ENCODE measurements at regions not wholly inside any gene's neighbourhood (a gene's known extent, or its start where the extent isn't known, plus 50 kb on each side); places are given as distances from the start of the nearest gene placed in this dataset.

GRCh38 chr1:63142001-63142400 lies 180.4 kb upstream of the FOXD3 start:
- Histone ChIP-seq H3K36me3 (no peaks in the 10 kb centered on the region), H3K27me3 (no peaks in the 10 kb centered on the region), H3K4me3 (no peak overlapping the region), H3K9me3 (no peaks in the 10 kb centered on the region), H3K4me1 (no peaks in the 10 kb centered on the region), H3K27ac (no peak overlapping the region)
- no peak for ATAC-seq
- no peak for TF ChIP-seq CTCF (IDR thresholded peaks at IDR 0.05 in 4 of 5, conservative IDR thresholded peaks at IDR 0.05 in 1 of 5)
- TF ChIP-seq POLR2A (IDR thresholded peaks at IDR 0.05): no peak
- intact Hi-C loops (cut with DNase I; ENCODE audit: low total_unique reads): no loop called here
- DNase-seq: no peak
- in situ Hi-C loops (cut with MboI; ENCODE audit: low sequenced_read_pairs in 4 of 4): no loop called here

- Histone ChIP-seq H3K36me3 (no peaks in the 10 kb centered on the region), H3K4me3 (no peak overlapping the region), H3K27ac (no peak overlapping the region), H3K4me1 (no peaks in the 10 kb centered on the region), H3K9me3 (no peaks in the 10 kb centered on the region), H3K27me3 (no peaks in the 10 kb centered on the region)
- DNase-seq: no peak
- no peak for ATAC-seq
- TF ChIP-seq POLR2A (IDR thresholded peaks at IDR 0.05) (no peak), CTCF (IDR thresholded peaks at IDR 0.05 in 4 of 5, conservative IDR thresholded peaks at IDR 0.05 in 1 of 5) (no peak)
- in situ Hi-C loops (cut with MboI; ENCODE audit: low sequenced_read_pairs in 4 of 4) (no loop called here), intact Hi-C loops (cut with DNase I; ENCODE audit: low total_unique reads) (no loop called here)
Observed at GRCh38 chr1:63143482-63143881, 178.9 kb upstream of the FOXD3 start.

GRCh38 chr1:63147783-63148182 lies 174.6 kb upstream of the FOXD3 start:
- TF ChIP-seq CTCF (IDR thresholded peaks at IDR 0.05 in 4 of 5, conservative IDR thresholded peaks at IDR 0.05 in 1 of 5) (no peak), POLR2A (IDR thresholded peaks at IDR 0.05) (no peak)
- ATAC-seq (no peak), DNase-seq (no peak)
- H3K27ac ChIP-seq: no peak overlapping the region
- in situ Hi-C loops (cut with MboI; ENCODE audit: low sequenced_read_pairs in 4 of 4) (no loop called here), intact Hi-C loops (cut with DNase I; ENCODE audit: low total_unique reads) (no loop called here)
- no peaks in the 10 kb centered on the region for H3K36me3 ChIP-seq
- no peaks in the 10 kb centered on the region for H3K27me3 ChIP-seq
- H3K4me1 ChIP-seq: no peaks in the 10 kb centered on the region
- no peaks in the 10 kb centered on the region for H3K9me3 ChIP-seq
- no peak overlapping the region for H3K4me3 ChIP-seq

GRCh38 chr1:63148825-63149645 lies 173.3 kb upstream of the FOXD3 start:
- no peak for DNase-seq
- no peak for TF ChIP-seq POLR2A (IDR thresholded peaks at IDR 0.05)
- no peak for TF ChIP-seq CTCF (IDR thresholded peaks at IDR 0.05 in 4 of 5, conservative IDR thresholded peaks at IDR 0.05 in 1 of 5)
- in situ Hi-C loops (cut with MboI; ENCODE audit: low sequenced_read_pairs in 4 of 4): no loop called here
- Histone ChIP-seq H3K4me3 (no peak overlapping the region), H3K27me3 (no peaks in the 10 kb centered on the region), H3K27ac (no peak overlapping the region), H3K4me1 (no peaks in the 10 kb centered on the region), H3K9me3 (no peaks in the 10 kb centered on the region), H3K36me3 (no peaks in the 10 kb centered on the region)
- intact Hi-C loops (cut with DNase I; ENCODE audit: low total_unique reads): no loop called here
- no peak for ATAC-seq

GRCh38 chr1:63152572-63152971 lies 169.8 kb upstream of the FOXD3 start:
- no peak overlapping the region for H3K27ac ChIP-seq
- no peaks in the 10 kb centered on the region for H3K27me3 ChIP-seq
- no peaks in the 10 kb centered on the region for H3K36me3 ChIP-seq
- no peak for ATAC-seq
- no peak for TF ChIP-seq CTCF (IDR thresholded peaks at IDR 0.05 in 4 of 5, conservative IDR thresholded peaks at IDR 0.05 in 1 of 5)
- no peak for TF ChIP-seq POLR2A (IDR thresholded peaks at IDR 0.05)
- DNase-seq: no peak
- no peaks in the 10 kb centered on the region for H3K4me1 ChIP-seq
- H3K9me3 ChIP-seq: no peaks in the 10 kb centered on the region
- no peak overlapping the region for H3K4me3 ChIP-seq
- intact Hi-C loops (cut with DNase I; ENCODE audit: low total_unique reads) (no loop called here), in situ Hi-C loops (cut with MboI; ENCODE audit: low sequenced_read_pairs in 4 of 4) (no loop called here)

Measured in gastrocnemius medialis (tissue), 4 donors.